HepG2 (cell line): ENCODE measurements at regions not wholly inside any gene's neighbourhood (a gene's known extent, or its start where the extent isn't known, plus 50 kb on each side); places are given as distances from the start of the nearest gene placed in this dataset.
A peak's percentile ranks its signal among the peaks of the same experiment; 100 is the strongest.

ENCODE experiments used
- ATAC-seq: fragments of 200-7000 bp; cut with Tn5 transposase; 3 replicates; pipeline ENCODE4 v1.9.1; 2020; ENCODE audit warnings: mild to moderate bottlenecking, moderate library complexity
- BruUV-seq: library from RNA; stranded (reverse); fragments of 400-500 nt; replicated peaks from 2 replicates; lab custom pipeline; 2021; lab: Mats Ljungman, UMichigan
- CTCF ChIA-PET: fragments of 300-600 bp; formaldehyde crosslinking; extraction: SDS; loops from one replicate; lab custom pipeline; 2021; ENCODE audit warnings: low total read pairs, inconsistent platforms, low intra/inter-chr PET ratio; lab: Yijun Ruan, JAX
- POLR2A ChIA-PET: fragments of 350-600 bp; sonication (Branson Sonifier 250); formaldehyde crosslinking; loops from one replicate; lab custom pipeline; 2020; ENCODE audit warnings: antibody characterized with exemption, inconsistent platforms; lab: Yijun Ruan, JAX
- DNase-seq: peaks from one replicate; pipeline ENCODE4 v3.0.0-alpha.2; 2015; ENCODE audit warnings: low spot score
- FAIRE-seq: peaks from 3 replicates; lab custom pipeline; 2011; peaks lifted over from hg19 to GRCh38; lab: Jason Lieb, UNC
- H2AFZ ChIP-seq: one replicate; pipeline ENCODE4 v1.6.1; 2011; ENCODE audit warnings: low read length, inconsistent platforms
- H3K27ac ChIP-seq: fragments of 300-600 bp; 3 replicates; pipeline ENCODE4 v1.8.0; 2011; ENCODE audit warnings: mixed run types, mild to moderate bottlenecking, mixed read lengths, low read length, inconsistent platforms; ENCODE audit not compliant: insufficient read depth; ENCODE audit errors: extremely low read length
- H3K27me3 ChIP-seq, 2 experiments: fragments of 200-600 bp in 1 of 2; 2 replicates in 1 of 2; 3 replicates in 1 of 2; pipeline versions ENCODE4 v1.6.0 to v1.8.0; 2011; ENCODE audit warnings: low read length in 2 of 2, mild to moderate bottlenecking in 2 of 2, moderate library complexity in 2 of 2, inconsistent platforms in 1 of 2; ENCODE audit not compliant: insufficient read depth in 2 of 2, control insufficient read depth in 1 of 2
- H3K36me3 ChIP-seq, 2 experiments: fragments of 200-600 bp in 1 of 2; replicated peaks in 1 of 2; 2 replicates in 1 of 2; 3 replicates in 1 of 2; pipeline versions ENCODE4 v1.5.1 to v1.8.0; 2011; ENCODE audit warnings: low read length in 2 of 2, inconsistent platforms in 1 of 2; ENCODE audit not compliant: insufficient read depth in 2 of 2, control insufficient read depth in 1 of 2
- H3K4me1 ChIP-seq: 2 replicates; pipeline ENCODE4 v1.5.1; 2012; ENCODE audit warnings: low read length, inconsistent platforms; ENCODE audit not compliant: insufficient read depth
- H3K4me2 ChIP-seq: 2 replicates; pipeline ENCODE4 v1.6.0; 2011; ENCODE audit warnings: low read depth, low read length, inconsistent platforms
- H3K4me3 ChIP-seq, 3 experiments: fragments of 200-600 bp in 1 of 3; sonication (generic), shearing (Covaris generic) in 1 of 3; replicated peaks in 1 of 3; 2 replicates each; pipeline ENCODE4 v1.5.1; 2011 to 2016; ENCODE audit warnings: low read length in 3 of 3, inconsistent platforms in 2 of 3, low read depth in 2 of 3, mild to moderate bottlenecking in 2 of 3, control low read depth in 1 of 3, mixed read lengths in 1 of 3; ENCODE audit not compliant: insufficient read depth in 1 of 3
- H3K79me2 ChIP-seq: one replicate; pipeline ENCODE4 v1.6.1; 2011; ENCODE audit warnings: low read length, inconsistent platforms; ENCODE audit not compliant: insufficient read depth
- H3K9ac ChIP-seq: 2 replicates; pipeline ENCODE4 v1.6.0; 2011; ENCODE audit warnings: mild to moderate bottlenecking, low read depth, low read length, inconsistent platforms; ENCODE audit not compliant: insufficient read depth
- H3K9me3 ChIP-seq: 2 replicates; pipeline ENCODE4 v1.5.1; 2012; ENCODE audit warnings: mild to moderate bottlenecking, low read length
- H4K20me1 ChIP-seq: 2 replicates; pipeline ENCODE4 v1.6.0; 2011; ENCODE audit warnings: inconsistent platforms, mild to moderate bottlenecking, low read length, moderate library complexity; ENCODE audit not compliant: insufficient read depth
- ETV5 ChIP-seq: IDR thresholded peaks from 2 replicates; pipeline ENCODE4 v1.6.1; 2018; ENCODE audit warnings: missing biosample characterization, missing genetic modification reagents, inconsistent platforms, borderline replicate concordance
- GABPA ChIP-seq, 2 experiments: IDR thresholded peaks; 2 replicates each; pipeline ENCODE4 v1.6.1; 2011 to 2016; ENCODE audit warnings: low read depth in 2 of 2, low read length in 1 of 2, missing biosample characterization in 1 of 2, missing genetic modification characterization in 1 of 2
- ISX ChIP-seq: sonication (generic); formaldehyde crosslinking; conservative IDR thresholded peaks from 2 replicates; pipeline ENCODE4 v1.5.0; 2020; ENCODE audit warnings: missing genetic modification reagents
- MLLT10 ChIP-seq: sonication (generic); formaldehyde crosslinking; IDR thresholded peaks from 2 replicates; pipeline ENCODE4 v1.4.0; 2020; ENCODE audit warnings: missing genetic modification reagents
- MXD4 ChIP-seq: IDR thresholded peaks from 2 replicates; pipeline ENCODE4 v1.6.1; 2016; ENCODE audit warnings: mild to moderate bottlenecking, missing biosample characterization, missing genetic modification reagents
- NFATC3 ChIP-seq: sonication (generic); formaldehyde crosslinking; IDR thresholded peaks from 2 replicates; pipeline ENCODE4 v1.5.1; 2020; ENCODE audit warnings: mild to moderate bottlenecking, missing genetic modification reagents
- RAD21 ChIP-seq: fragments of 450-650 bp; formaldehyde crosslinking; IDR thresholded peaks from 2 replicates; pipeline ENCODE4 v1.5.0; 2020; ENCODE audit warnings: mild to moderate bottlenecking
- SMC3 ChIP-seq: IDR thresholded peaks from 2 replicates; pipeline ENCODE4 v1.6.1; 2011; ENCODE audit warnings: low read length, improper control_type of control experiment
- STAG1 ChIP-seq: sonication (generic); formaldehyde crosslinking; IDR thresholded peaks from 2 replicates; pipeline ENCODE4 v1.4.0; 2020; ENCODE audit warnings: missing genetic modification reagents
- ZNF317 ChIP-seq: sonication (generic); formaldehyde crosslinking; IDR thresholded peaks from 2 replicates; pipeline ENCODE4 v1.5.0; 2020; ENCODE audit warnings: mild to moderate bottlenecking, missing genetic modification reagents
- WGBS: methylation state at CpG from one replicate; pipeline ENCODE4 v1.1.6; 2017; ENCODE audit warnings: low lambda C conversion rate; 5-methylcytosine and 5-hydroxymethylcytosine counted together
- in situ Hi-C: cut with HindIII; loops from 2 replicates; pipeline ENCODE4 v1.10.0; 2017; ENCODE audit warnings: low pct_unique_long_range_greater_than_20kb; ENCODE audit not compliant: extremely low pct_ligation_motif_present
- intact Hi-C: fragments of 100-400 bp; cut with micrococcal nuclease; formaldehyde crosslinking; loops from one replicate; pipeline ENCODE4 v1.10.0; 2022; ENCODE audit not compliant: unreplicated experiment
- TF ChIP-seq, protein P1 (sequence below): sonication (generic); formaldehyde crosslinking; IDR thresholded peaks from 2 replicates; pipeline ENCODE4 v1.5.0; 2020; ENCODE audit warnings: mild to moderate bottlenecking, missing genetic modification reagents, moderate library complexity
- TF ChIP-seq, protein P2 (sequence below): IDR thresholded peaks from 2 replicates; pipeline ENCODE4 v1.4.0; 2020; ENCODE audit warnings: mild to moderate bottlenecking, missing genetic modification reagents
- TF ChIP-seq, protein P3 (sequence below): sonication (generic); formaldehyde crosslinking; IDR thresholded peaks from 2 replicates; pipeline ENCODE4 v1.9.0; 2021; ENCODE audit warnings: missing genetic modification reagents, borderline replicate concordance

DNA sequence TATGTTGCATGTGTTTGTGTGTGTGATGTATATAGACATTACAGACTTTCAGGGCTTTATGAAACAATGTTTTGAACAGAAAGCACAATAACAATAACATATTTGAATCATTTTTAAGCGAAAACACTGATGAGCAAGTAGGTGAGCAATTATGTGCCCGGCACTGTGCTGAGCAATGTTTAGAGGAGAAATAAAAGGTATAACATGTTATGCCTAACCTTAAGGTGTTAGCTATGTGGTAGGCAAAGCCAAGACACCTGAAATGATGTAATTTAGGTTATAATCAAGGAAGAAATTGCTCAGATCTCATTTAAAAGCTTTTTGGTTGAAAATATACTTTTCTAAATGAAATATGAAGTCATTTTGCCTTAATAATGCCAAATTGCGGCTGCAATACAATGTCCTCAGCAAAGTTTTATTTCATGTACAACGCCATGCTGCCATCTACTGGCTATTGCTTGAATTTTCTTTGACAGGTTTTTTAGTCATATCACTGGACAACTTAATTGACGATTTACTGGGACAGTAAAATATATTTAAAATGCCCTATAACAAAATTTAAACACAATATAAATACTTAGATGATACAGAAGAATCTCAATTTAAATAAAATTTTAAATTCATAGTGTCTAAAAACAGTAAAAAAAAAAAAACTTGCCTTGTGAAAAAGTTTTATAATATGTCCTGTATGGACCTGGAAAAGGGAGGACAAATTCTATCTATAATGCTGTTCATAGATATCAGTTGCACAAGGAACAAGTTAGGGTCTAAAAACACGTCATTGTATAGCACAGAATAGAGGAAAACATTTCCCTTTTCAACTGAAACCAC is 131.1 kb upstream of the CDK1 start:
- CTCF ChIA-PET = interaction anchor here (1.2 to 2.1 kb wide), 4 partner anchors 98 to 547 kb away, joined by 3 to 12 read pairs (median 8); no protein-coding TSS in a partner anchor
- TF ChIP-seq NFATC3 = no peak
- peak; percentile 82 for TF ChIP-seq STAG1 (CRISPR knock-in tag)
- no peak for TF ChIP-seq ETV5 (CRISPR knock-in tag)
- TF ChIP-seq, protein P1, sequence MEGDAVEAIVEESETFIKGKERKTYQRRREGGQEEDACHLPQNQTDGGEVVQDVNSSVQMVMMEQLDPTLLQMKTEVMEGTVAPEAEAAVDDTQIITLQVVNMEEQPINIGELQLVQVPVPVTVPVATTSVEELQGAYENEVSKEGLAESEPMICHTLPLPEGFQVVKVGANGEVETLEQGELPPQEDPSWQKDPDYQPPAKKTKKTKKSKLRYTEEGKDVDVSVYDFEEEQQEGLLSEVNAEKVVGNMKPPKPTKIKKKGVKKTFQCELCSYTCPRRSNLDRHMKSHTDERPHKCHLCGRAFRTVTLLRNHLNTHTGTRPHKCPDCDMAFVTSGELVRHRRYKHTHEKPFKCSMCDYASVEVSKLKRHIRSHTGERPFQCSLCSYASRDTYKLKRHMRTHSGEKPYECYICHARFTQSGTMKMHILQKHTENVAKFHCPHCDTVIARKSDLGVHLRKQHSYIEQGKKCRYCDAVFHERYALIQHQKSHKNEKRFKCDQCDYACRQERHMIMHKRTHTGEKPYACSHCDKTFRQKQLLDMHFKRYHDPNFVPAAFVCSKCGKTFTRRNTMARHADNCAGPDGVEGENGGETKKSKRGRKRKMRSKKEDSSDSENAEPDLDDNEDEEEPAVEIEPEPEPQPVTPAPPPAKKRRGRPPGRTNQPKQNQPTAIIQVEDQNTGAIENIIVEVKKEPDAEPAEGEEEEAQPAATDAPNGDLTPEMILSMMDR = peak; percentile 68
- TF ChIP-seq, protein P2, sequence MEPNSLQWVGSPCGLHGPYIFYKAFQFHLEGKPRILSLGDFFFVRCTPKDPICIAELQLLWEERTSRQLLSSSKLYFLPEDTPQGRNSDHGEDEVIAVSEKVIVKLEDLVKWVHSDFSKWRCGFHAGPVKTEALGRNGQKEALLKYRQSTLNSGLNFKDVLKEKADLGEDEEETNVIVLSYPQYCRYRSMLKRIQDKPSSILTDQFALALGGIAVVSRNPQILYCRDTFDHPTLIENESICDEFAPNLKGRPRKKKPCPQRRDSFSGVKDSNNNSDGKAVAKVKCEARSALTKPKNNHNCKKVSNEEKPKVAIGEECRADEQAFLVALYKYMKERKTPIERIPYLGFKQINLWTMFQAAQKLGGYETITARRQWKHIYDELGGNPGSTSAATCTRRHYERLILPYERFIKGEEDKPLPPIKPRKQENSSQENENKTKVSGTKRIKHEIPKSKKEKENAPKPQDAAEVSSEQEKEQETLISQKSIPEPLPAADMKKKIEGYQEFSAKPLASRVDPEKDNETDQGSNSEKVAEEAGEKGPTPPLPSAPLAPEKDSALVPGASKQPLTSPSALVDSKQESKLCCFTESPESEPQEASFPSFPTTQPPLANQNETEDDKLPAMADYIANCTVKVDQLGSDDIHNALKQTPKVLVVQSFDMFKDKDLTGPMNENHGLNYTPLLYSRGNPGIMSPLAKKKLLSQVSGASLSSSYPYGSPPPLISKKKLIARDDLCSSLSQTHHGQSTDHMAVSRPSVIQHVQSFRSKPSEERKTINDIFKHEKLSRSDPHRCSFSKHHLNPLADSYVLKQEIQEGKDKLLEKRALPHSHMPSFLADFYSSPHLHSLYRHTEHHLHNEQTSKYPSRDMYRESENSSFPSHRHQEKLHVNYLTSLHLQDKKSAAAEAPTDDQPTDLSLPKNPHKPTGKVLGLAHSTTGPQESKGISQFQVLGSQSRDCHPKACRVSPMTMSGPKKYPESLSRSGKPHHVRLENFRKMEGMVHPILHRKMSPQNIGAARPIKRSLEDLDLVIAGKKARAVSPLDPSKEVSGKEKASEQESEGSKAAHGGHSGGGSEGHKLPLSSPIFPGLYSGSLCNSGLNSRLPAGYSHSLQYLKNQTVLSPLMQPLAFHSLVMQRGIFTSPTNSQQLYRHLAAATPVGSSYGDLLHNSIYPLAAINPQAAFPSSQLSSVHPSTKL (CRISPR knock-in tag) = no peak
- no peak for TF ChIP-seq GABPA (IDR thresholded peaks at IDR 0.05; ENCODE audit: low read depth, low read length)
- no peak for TF ChIP-seq GABPA (CRISPR knock-in tag; IDR thresholded peaks at IDR 0.05; ENCODE audit: low read depth)
- TF ChIP-seq ZNF317 (CRISPR knock-in tag) = no peak
- no peak for TF ChIP-seq ISX (CRISPR knock-in tag)
- TF ChIP-seq, protein P3, sequence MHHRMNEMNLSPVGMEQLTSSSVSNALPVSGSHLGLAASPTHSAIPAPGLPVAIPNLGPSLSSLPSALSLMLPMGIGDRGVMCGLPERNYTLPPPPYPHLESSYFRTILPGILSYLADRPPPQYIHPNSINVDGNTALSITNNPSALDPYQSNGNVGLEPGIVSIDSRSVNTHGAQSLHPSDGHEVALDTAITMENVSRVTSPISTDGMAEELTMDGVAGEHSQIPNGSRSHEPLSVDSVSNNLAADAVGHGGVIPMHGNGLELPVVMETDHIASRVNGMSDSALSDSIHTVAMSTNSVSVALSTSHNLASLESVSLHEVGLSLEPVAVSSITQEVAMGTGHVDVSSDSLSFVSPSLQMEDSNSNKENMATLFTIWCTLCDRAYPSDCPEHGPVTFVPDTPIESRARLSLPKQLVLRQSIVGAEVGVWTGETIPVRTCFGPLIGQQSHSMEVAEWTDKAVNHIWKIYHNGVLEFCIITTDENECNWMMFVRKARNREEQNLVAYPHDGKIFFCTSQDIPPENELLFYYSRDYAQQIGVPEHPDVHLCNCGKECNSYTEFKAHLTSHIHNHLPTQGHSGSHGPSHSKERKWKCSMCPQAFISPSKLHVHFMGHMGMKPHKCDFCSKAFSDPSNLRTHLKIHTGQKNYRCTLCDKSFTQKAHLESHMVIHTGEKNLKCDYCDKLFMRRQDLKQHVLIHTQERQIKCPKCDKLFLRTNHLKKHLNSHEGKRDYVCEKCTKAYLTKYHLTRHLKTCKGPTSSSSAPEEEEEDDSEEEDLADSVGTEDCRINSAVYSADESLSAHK (CRISPR knock-in tag) = no peak
- TF ChIP-seq MLLT10 (CRISPR knock-in tag) = no peak
- peak; percentile 61 for TF ChIP-seq SMC3
- no peak for TF ChIP-seq MXD4 (CRISPR knock-in tag)
- TF ChIP-seq RAD21 (CRISPR knock-in tag) = peak; percentile 44; the same call in 1 of the 2 replicates

More for the DNA sequence above, 131.1 kb upstream of the CDK1 start:
- 1% methylated on average over 6 of the region's 6 CpGs for WGBS
- H3K36me3 ChIP-seq = no peaks in the 10 kb centered on the region
- no peaks in the 10 kb centered on the region for H3K9me3 ChIP-seq
- H3K4me1 ChIP-seq = no peaks in the 10 kb centered on the region
- intact Hi-C loops = loop anchor here (1.0 to 5.0 kb wide), 5 partner anchors 98 to 546 kb away; no protein-coding TSS in a partner anchor
- H3K79me2 ChIP-seq = no peaks in the 10 kb centered on the region
- H3K27ac ChIP-seq = no peak overlapping the region
- ATAC-seq = peak; percentile 65; the same call in 2 of the 3 replicates
- POLR2A ChIA-PET = no interaction called here
- no peak overlapping the region for H3K4me3 ChIP-seq
- no TSS peak for BruUV-seq
- peak; percentile 46 for DNase-seq
- H3K4me2 ChIP-seq = no peak overlapping the region
- no peaks in the 10 kb centered on the region for H4K20me1 ChIP-seq
- no peak overlapping the region for H2AFZ ChIP-seq
- H3K27me3 ChIP-seq = no peaks in the 10 kb centered on the region
- FAIRE-seq = peak; percentile 76
- in situ Hi-C loops = no loop called here
- no peak overlapping the region for H3K9ac ChIP-seq
